GM18511 (cell line): ENCODE measurements at regions not wholly inside any gene's neighbourhood (a gene's known extent, or its start where the extent isn't known, plus 50 kb on each side); places are given as distances from the start of the nearest gene placed in this dataset.

Experiments
- ATAC-seq: cut with Tn5 transposase; IDR thresholded peaks from one replicate; pipeline ENCODE4 v1.9.1; 2021; ENCODE audit warnings: mild to moderate bottlenecking, moderate library complexity; ENCODE audit not compliant: unreplicated experiment

DNA sequence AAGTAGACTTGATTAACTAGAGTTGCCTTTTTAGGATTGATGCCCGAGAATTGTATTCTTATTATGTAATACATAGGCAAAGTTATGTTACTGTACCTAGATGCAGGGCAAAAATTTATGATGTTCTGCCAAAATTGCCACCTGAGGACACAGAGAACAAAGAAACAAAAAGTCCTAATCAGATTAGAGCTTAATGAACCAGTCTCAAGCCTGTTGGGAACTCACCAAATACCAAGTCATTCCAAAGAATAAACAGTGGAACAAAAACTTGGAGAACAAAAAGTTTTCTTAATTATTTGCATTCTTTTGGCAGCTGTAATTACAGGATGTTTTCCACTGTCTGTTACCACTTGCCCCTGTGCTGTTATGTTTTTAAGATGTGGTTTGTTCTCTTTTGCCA is 154.7 kb upstream of the SGK1 start:
- no peak for ATAC-seq

DNA sequence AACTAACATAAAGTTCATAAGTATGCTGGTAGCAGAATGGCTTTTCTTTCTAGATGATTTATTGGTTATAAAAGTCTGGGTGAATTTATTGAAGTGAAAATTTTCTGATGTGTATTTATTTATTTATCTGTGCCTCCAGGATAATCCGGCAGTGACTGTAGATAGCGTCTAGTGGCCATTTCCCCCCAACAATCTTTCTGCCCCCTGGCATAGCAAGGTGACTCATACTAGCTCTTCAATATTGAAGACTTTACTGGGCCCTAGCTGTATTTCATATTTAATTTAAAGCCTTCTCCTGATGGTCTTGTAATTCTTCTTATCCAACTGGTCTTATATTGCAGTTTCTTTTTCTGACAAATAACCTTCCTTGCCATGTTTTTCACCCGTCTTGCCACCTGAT is 154.1 kb upstream of the SGK1 start:
- ATAC-seq: no peak

DNA sequence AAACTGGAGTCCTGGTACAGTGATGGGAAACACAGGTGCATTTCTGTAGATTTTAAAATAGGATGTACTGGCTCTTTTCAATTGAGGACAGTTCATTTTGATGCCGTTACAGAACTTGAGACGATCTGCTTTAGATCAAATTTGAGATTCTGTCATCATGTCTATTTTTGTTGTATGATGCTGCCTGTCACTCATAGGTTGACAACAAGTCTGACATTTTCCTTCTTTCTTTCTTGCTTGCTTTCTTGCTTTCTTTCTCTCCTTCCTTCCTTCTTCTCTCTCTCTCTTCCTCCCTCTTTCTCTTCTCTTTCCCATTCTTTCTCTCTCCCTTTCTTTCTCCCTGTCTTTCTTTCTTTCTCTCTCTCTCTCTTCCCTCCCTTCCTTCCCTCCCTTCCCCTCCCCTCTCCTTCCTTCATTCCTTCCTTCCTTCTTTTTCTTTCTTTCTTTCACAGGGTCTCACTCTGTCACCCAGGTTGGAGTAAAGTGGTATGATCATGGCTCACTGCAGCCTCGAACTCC is 152.6 kb upstream of the SGK1 start:
- no peak for ATAC-seq

DNA sequence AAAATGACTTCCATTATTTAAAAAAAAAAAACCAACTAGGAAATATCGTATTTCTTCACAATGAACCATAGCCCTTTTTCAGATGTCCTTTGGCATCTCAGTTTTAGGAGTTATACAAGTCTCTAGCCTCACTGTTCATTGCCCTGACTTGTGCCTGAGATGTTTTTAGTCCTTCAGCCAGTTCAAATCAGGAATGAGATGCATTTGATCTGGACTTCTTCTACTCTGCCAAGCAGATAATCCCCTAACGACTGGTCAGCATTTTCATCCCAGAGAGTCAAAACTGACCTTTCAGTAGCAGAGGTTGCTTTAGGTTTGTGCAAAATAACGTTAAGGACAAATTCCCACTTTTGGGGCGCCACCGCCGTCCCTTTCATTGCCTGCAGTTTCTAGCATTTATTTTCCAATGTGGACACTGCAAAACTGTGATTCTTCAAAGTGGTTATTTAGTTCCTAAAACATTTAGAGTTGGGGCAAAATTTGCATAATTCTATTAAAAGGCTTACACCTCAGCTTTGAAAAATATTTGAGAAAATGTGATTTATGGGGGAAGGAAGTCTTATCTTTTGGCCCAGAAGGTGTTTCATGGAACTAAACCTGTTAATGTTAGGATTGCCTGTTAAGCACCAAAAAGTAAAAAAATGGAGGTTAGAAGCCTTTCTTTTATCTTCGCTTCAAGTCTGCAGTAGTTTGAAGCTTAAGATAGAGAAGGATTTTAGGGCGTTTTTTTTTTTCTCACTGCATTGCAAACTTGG is 152.0 kb upstream of the SGK1 start:
- ATAC-seq: no peak

DNA sequence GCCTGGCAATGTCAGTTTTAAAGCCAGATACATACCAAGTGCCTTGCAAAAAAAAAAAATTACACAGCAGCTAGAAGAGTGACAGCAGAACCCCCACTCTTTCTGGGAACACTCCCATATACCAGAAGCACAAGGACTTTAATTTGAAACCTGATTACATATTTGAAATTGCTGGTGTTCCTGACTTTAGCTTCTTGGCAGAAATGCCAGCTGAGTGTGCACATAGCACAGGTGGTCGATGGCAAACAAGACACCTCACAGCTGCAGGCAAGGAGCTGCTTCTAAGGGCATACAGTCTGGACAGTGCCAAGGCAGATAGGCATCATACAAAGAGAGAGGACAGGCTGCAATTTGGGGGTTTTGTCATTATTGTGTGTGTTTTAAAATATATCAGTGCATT is 150.7 kb upstream of the SGK1 start:
- no peak for ATAC-seq

DNA sequence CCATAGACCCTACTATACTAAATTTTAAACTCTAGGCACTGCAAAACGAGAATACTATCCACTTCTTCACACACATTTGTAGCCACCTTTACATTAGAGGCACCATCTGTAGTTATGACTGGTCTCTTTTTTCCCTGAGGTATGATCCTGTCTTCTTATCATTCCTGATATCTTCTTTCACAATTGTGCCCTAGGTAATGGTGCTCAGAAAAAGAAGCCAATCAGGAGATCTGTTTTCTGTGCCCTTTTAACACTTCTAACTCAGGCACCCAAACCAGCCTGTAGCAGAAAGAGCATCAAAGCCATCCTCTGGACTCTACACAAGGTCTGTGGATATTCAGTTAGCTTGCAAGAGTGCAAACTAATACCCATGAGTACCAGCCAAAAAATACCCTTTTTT is 149.7 kb upstream of the SGK1 start:
- ATAC-seq: no peak

DNA sequence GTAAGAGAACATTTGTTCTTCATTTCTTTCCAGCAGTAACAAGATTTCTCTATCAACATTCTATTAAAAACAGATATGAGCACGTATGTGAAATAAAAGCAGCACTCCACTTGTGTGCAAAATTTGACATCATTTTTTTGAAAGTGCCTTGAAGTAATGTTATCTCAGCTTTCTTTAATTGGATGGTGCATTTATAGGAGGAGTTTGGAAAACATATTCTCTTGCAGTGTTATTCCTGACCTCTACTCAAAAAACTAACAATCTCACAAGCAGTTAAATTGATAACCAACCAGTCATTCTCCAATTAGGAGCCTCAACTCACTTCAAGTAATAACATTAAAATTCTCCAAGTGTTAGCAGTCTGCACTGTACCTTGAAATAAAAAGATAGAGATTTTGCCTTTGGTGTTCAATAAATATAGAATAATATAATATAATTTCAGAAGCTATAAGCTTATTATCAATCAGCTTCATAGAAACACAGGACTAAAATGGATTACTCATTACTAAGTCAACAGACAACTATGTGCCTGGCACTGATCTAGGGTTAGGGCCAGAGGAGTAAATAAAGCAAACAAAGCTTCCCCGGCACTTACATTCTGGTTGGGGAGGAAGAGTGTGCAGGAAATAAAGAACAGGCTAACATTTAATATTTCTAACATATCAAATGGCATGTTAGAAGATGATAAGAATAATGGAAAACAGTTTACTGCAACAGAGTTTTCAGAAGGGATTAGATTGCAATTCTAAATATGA is 149.0 kb upstream of the SGK1 start:
- ATAC-seq: no peak

DNA sequence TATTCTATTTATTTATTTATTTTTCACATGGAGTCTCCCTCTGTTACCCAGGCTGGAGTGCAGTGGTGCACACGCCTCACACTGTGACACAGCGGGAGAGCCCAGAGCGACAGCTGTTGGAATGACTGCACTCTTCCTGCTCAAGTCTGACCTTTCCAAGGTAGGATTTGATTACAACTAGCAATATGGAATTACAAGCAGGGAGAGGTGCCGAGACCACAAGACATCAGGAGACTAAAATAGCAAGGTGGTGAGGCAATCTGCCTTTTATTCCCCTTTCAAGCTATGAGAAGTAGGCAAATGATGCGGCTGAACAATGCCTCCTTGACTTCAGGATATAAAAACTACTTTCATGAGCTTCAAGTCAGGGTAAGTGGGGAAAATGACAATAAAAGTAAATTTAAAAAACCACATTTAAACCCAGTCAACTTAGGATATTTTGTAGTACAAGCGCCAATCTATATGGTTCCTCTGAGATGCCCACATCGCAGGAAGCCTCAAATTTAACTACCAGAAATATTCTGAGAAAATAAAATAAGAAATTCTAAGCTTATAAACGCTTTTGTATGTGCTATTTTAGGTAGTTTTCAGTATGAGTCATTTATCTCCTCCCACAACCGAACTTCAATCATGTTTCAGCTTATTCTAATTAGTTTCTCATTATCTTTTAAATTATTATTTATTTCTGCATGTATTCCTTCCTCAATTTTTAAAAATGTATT is 146.9 kb upstream of the SGK1 start:
- ATAC-seq: peak; percentile 74

DNA sequence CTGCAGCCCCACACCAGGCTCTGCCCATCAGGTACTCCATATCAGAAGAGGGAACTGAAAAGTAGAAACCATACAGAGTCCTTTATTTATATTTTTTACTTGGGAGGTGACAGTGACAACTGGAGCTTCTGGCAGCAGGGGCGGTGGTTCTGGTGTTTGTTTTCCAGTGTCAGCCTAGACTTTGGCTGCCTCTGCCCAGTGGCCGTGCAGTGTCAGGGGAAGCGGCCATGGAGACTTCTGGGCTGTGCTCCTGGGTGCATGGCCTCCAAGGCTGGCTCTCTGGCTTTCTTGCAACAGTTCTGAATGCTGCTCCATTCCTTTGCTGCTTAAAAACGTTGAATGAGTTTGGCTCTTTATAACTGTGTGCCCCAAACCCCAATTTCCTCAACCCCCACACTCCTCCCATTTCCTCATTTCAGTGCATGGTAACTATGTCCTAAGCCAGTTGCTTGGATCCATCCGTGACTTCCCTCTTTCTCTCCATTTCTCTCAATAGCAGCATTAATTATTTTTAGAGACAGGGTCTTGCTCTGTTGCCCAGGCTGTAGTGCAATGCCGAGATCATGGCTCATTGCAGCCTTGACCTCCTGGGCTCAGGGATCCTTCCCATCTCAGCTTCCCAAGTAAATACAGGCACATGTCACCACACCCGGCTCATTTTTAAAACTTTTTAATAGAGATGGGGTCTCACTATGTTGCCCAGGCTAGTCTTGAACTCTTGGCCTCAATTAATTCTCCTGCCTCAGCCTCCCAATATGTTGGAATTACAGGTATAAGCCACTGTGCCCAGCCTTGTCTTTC is 141.1 kb upstream of the SGK1 start:
- ATAC-seq: no peak

DNA sequence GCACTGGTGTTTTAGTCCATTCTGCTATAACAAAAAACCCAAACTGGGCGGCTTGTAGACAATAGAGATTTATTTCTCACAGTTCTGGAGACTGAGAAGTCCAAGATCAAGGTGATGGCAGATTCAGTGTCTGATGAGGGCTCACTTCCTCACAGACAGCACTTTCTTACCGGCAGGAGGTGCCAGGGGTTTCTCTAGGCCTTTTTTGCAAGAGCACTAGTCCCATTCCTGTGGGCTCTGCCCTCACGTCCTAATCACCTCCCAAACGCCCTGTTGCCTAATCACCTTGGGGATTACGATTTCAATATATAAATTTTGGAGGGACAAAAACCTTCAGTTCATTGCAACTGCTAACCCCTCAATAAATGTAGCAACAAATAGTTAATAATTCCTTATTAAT is 140.0 kb upstream of the SGK1 start:
- no peak for ATAC-seq

DNA sequence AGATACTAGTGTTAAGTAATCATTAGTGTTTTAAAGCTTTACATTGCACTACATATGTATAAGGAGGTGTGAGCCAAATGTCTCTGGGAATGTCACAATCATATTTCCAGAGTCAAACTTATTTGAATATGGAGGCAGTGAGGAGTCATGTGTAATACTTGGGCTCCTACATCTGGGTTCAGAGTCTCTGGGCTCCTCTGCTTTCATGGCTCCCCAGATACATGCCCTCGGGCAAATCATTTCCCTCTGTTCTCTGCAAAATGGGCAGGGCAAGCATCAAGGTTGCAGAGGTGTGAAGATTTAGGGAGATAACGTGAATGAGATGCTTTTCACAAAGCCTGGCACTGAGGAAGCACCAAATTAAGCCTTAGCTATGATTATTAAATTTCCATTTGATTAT is 138.3 kb upstream of the SGK1 start:
- no peak for ATAC-seq

DNA sequence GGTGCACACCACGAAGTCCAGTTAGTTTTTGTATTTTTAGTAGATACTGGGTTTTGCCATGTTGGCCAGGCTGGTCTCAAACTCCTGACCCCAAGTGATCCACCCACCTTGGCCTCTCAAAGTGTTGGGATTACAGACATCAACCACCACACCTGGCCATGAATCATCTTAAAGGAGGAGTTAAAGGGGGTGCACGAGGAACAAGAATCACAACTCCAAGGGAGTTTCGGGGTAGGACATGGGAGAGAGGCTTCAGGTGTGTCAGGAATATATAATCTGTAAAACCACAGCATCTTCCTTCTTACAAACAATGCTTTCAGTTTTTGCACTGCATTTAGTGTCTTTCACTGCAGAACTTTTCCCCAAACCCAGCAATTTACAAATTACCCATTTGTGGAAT is 137.4 kb upstream of the SGK1 start:
- ATAC-seq: no peak

DNA sequence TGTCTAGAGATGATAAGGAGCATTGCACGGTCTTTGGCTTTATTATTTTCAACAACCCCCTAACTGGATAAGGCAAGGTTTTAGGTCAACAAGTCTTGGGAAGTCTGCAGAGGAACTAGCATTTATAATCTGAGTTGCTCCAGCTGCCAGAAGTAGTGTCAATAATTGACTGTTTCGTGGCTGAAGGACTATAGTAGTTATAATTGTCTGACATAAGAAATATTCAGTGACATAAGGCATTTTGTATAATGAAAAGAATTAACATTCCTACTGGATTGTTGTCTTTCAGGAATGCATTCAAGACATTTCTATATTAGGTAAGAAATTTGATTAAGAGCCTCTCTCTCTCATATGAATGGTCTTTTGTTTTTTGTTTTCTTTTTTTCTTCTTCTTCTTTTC is 136.9 kb upstream of the SGK1 start:
- no peak for ATAC-seq

DNA sequence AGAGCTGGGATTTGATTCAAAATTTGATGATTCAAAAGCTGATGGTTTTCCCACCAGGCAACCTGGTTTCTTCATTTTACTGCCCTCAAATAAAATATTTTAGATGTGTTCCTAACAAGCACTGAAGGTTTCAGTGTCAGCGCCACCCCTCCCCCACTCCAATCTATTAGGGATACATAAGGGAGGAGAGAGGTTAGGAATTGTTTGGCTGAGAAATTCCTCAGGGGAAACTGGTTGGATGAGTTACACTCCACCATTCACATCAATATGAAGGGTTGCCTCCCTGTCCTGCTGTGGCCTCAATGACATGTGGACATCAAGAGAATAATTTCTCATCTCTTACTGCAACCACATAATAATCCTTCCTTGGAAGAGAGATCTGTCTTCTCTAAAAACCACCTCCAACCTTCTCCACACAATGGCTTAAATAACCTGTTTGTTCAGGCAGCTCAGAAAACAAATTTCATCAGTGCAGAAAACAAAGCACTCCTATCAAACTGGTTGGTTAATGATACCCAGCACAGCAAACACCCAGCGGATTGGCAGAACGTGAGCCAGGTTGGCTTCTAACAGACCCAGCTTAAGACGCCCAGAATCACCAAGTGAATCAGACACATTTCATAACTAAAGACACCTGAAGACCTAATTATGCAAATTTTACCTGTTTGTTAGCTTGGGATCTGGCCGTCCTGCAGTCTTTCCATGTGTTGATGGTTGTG is 136.0 kb upstream of the SGK1 start:
- no peak for ATAC-seq

DNA sequence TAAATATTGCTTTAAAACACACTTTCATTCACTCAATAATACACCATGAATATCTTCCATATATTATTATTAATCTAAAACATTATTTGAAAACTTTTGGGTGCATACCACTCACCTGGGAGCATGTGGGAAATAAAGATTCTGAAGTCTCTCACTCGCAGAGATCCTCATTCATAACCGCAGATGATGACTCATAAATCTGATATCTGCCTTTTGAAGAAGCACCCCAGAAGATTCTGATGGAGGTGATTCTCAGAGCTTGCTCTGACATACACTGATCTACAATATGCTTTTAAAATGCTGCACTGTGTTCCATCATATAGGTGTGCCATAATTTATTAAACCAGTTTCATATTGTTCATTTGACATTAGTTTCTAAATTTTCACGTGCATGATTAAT is 135.0 kb upstream of the SGK1 start:
- ATAC-seq: no peak

DNA sequence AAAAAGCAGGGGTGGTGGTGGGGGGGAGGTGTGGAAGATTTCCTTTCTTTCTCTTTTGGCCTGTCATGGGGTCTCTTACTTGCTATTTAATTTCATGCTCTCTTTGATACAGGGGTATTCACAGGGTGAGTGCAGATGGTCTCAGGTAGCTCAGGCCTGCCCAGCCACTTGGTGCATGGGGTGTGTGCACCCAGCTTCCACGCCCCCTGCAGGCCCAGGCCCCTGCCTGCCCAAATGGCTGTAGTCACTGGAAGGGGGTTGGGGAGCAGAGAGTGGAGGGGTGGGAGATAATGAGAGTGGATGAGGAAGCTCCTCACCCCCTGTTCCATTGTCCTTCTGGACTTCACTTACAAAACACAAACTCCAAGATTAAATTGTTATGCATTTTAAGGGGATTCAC is 133.6 kb upstream of the SGK1 start:
- ATAC-seq: no peak

DNA sequence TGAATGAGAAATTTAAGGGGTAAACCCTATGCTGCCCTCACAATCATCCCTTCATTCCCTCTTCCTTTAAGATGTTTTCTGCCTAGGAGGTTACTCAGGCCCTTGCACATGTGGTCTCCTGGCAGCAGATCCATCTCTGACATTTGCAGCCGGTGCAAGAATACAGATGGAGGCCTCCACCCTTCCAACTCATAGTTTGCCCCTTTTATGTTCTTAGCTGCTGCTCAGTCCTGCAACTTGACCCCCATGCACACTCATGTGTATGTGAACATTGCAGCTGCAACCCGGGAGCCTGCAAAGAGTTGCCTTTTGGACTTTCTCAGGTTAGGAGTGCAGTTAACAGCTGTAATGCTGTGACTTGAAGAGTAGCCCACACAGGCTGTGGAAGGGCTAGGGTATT is 131.9 kb upstream of the SGK1 start:
- no peak for ATAC-seq

DNA sequence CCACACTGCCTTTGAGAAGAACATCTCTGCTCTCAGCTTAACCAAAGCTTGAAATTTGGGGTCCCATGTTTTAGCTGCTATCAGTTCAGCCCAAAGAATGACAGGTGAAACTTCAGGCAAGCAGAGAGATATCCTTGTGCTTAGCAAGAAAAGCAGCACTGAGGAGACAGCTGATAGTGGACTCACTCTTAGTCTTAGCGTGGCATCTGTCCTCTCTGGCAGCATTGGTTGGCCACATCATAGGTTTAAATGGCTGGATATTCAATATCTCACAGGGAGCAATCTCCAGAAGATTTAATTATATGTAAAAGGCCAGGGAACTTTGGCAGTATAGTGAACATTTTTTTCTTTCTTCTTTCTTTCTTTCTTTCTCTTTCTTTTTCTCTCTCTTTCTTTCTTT is 131.1 kb upstream of the SGK1 start:
- no peak for ATAC-seq

DNA sequence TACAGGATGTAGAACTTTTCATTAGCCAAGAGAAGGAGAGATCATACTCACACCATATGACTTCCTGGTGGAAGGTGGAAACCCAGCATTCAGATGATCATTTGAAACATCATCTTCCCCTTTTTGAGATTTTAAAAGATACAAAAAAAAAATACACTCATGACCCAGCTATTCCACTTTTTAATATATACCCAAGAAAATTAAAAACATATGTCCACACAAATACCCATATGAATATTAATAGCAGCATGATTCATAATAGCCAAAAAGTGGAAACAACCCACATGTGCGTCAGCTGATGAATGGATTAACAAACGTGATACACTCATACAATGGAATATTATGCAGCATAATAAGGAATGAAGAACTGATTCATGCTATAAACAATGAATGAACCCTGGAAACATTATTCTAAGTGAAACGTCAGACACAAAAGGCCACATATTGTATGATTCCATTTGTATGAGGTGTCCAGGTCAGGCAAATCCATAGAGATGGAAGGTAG is 130.0 kb upstream of the SGK1 start:
- no peak for ATAC-seq

DNA sequence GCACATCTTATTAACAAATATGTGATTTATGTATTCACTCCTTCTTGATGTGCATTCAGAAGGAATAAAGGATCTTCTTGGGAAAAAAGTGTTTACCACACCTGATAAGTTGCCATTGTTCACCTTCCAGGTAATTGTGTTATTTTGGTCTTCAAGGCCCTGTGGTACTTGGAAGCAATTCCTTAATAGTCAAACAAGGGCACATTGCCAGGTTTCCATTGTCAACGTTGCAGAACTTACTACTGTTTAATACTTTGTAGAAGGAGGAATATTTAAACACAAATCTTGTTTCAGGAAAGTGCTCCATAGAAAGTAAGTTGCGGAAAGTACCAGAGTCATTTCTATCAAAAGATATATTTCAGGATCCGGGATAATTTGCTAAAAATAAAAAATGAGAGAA is 129.5 kb upstream of the SGK1 start:
- no peak for ATAC-seq
